ENCODE measurements at regions not wholly inside any gene's neighbourhood (a gene's known extent, or its start where the extent isn't known, plus 50 kb on each side); places are given as distances from the start of the nearest gene placed in this dataset.

GRCh38 chr4:58566260-58566659 is 1456.1 kb upstream of the IGFBP7 start:
- TF ChIP-seq EZH2phosphoT487 (IDR thresholded peaks at IDR 0.05; ENCODE audit: borderline replicate concordance, low read depth) (no peak), CTCF (IDR thresholded peaks at IDR 0.05) (no peak), SMC3 (IDR thresholded peaks at IDR 0.05; ENCODE audit: low read depth, low read length) (no peak), SIN3A (IDR thresholded peaks at IDR 0.05; ENCODE audit: borderline replicate concordance, low read depth, low read length) (no peak), TEAD4 (IDR thresholded peaks at IDR 0.05; ENCODE audit: borderline replicate concordance, insufficient read depth) (no peak), USF2 (IDR thresholded peaks at IDR 0.05; ENCODE audit: borderline replicate concordance, low read depth, low read length) (no peak), CHD2 (IDR thresholded peaks at IDR 0.05; ENCODE audit: low read length, partially characterized antibody) (no peak), TAF1 (IDR thresholded peaks at IDR 0.05; ENCODE audit: borderline replicate concordance, low read depth, low read length) (no peak), RAD21 (IDR thresholded peaks at IDR 0.05; ENCODE audit: low read length) (no peak), FOSL2 (IDR thresholded peaks at IDR 0.05; ENCODE audit: borderline replicate concordance, low read depth) (no peak), MXI1 (IDR thresholded peaks at IDR 0.05; ENCODE audit: low read depth, low read length) (no peak), YY1 (IDR thresholded peaks at IDR 0.05; ENCODE audit: low read depth) (no peak), POLR2AphosphoS5 (IDR thresholded peaks at IDR 0.05; ENCODE audit: low read depth, low read length) (no peak)

Data from SK-N-SH (cell line).